SK-N-SH (cell line): ENCODE measurements at regions not wholly inside any gene's neighbourhood (a gene's known extent, or its start where the extent isn't known, plus 50 kb on each side); places are given as distances from the start of the nearest gene placed in this dataset.

Experiments
- CTCF ChIA-PET: fragments of 300-600, 350-600 bp; formaldehyde crosslinking; extraction: SDS; loops from one replicate; lab custom pipeline; 2021; lab: Yijun Ruan, JAX
- POLR2A ChIA-PET: fragments of 350-600 bp; sonication (Branson Sonifier 250); formaldehyde crosslinking; extraction: SDS; loops from one replicate; lab custom pipeline; 2020; ENCODE audit warnings: antibody characterized with exemption, inconsistent platforms; lab: Yijun Ruan, JAX
- DNase-seq: peaks from one replicate; pipeline ENCODE4 v3.0.0; 2012
- H2AFZ ChIP-seq: fragments of 200-600 bp; sonication (generic); 2 replicates; pipeline ENCODE4 v1.8.1; 2016; ENCODE audit warnings: antibody characterized with exemption, mild to moderate bottlenecking, low read depth
- H3F3A ChIP-seq: fragments of 200-600 bp; sonication (generic); replicated peaks from 2 replicates; pipeline ENCODE3; 2016; ENCODE audit warnings: antibody characterized with exemption, mild to moderate bottlenecking; ENCODE audit not compliant: insufficient read depth
- H3K27ac ChIP-seq, 2 experiments: fragments of 200-500 bp in 1 of 2; fragments of 200-600 bp in 1 of 2; sonication (Bioruptor generic) in 1 of 2; sonication (generic), shearing (Covaris generic) in 1 of 2; 2 replicates each; pipeline versions ENCODE4 v1.5.1 to v1.6.1; 2014 to 2016; ENCODE audit warnings: low read depth in 2 of 2, inconsistent platforms in 1 of 2, low read length in 1 of 2, mild to moderate bottlenecking in 1 of 2, mixed read lengths in 1 of 2
- H3K27me3 ChIP-seq: fragments of 200-600 bp; sonication (generic), shearing (Covaris generic); 2 replicates; pipeline ENCODE4 v1.6.1; 2016; ENCODE audit warnings: mixed run types; ENCODE audit not compliant: insufficient read depth
- H3K36me3 ChIP-seq, 2 experiments: fragments of 200-500 bp in 1 of 2; fragments of 200-600 bp in 1 of 2; sonication (Bioruptor generic) in 1 of 2; sonication (generic) in 1 of 2; replicated peaks in 1 of 2; 2 replicates each; pipeline versions ENCODE3 to v1.5.1; 2014 to 2016; ENCODE audit warnings: low read length in 1 of 2, mild to moderate bottlenecking in 1 of 2; ENCODE audit not compliant: insufficient read depth in 2 of 2, control insufficient read depth in 1 of 2
- H3K4me1 ChIP-seq, 2 experiments: fragments of 200-500 bp in 1 of 2; fragments of 200-600 bp in 1 of 2; sonication (Bioruptor generic) in 1 of 2; sonication (generic), shearing (Covaris generic) in 1 of 2; 2 replicates each; pipeline versions ENCODE4 v1.5.1 to v1.6.1; 2014 to 2016; ENCODE audit warnings: low read depth in 1 of 2, low read length in 1 of 2, mixed run types in 1 of 2; ENCODE audit not compliant: insufficient read depth in 2 of 2, control insufficient read depth in 1 of 2
- H3K4me2 ChIP-seq: fragments of 200-600 bp; sonication (generic), shearing (Covaris generic); 2 replicates; pipeline ENCODE4 v1.6.1; 2017; ENCODE audit warnings: mixed run types
- H3K4me3 ChIP-seq, 2 experiments: fragments of 200-500 bp in 1 of 2; fragments of 200-600 bp in 1 of 2; sonication (Bioruptor generic) in 1 of 2; sonication (generic), shearing (Covaris generic) in 1 of 2; 2 replicates each; pipeline versions ENCODE4 v1.5.1 to v1.8.1; 2014 to 2016; ENCODE audit warnings: low read depth in 2 of 2, inconsistent platforms in 1 of 2, low read length in 1 of 2, mild to moderate bottlenecking in 1 of 2, mixed read lengths in 1 of 2, moderate library complexity in 1 of 2
- H3K79me2 ChIP-seq: fragments of 200-600 bp; sonication (generic); 2 replicates; pipeline ENCODE4 v1.8.1; 2017; ENCODE audit warnings: mild to moderate bottlenecking; ENCODE audit not compliant: insufficient read depth
- H3K9ac ChIP-seq: fragments of 200-600 bp; sonication (generic); 2 replicates; pipeline ENCODE4 v1.6.1; 2017; ENCODE audit warnings: mixed run types
- H3K9me2 ChIP-seq: fragments of 200-600 bp; sonication (generic); 2 replicates; pipeline ENCODE4 v1.6.1; 2017; ENCODE audit warnings: mixed run types
- H3K9me3 ChIP-seq: fragments of 200-600 bp; sonication (generic); 2 replicates; pipeline ENCODE4 v1.6.1; 2017; ENCODE audit warnings: mixed run types, mild to moderate bottlenecking, moderate library complexity
- H4K20me1 ChIP-seq: fragments of 200-600 bp; sonication (generic); 2 replicates; pipeline ENCODE4 v1.6.1; 2017; ENCODE audit warnings: mild to moderate bottlenecking, mixed run types; ENCODE audit not compliant: insufficient read depth
- ELF1 ChIP-seq: IDR thresholded peaks from 2 replicates; pipeline ENCODE4 v1.4.0; 2012
- EP300 ChIP-seq, 2 experiments: IDR thresholded peaks; 2 replicates each; pipeline versions ENCODE4 v1.4.0 to v1.6.1; 2012; ENCODE audit warnings: borderline replicate concordance in 1 of 2, low read depth in 1 of 2, low read length in 1 of 2
- EZH2phosphoT487 ChIP-seq: fragments of 200-600 bp; sonication (generic); IDR thresholded peaks from 2 replicates; pipeline ENCODE4 v1.6.1; 2017; ENCODE audit warnings: low read depth, mixed run types, mild to moderate bottlenecking, antibody characterized with exemption, moderate library complexity, borderline replicate concordance
- FOSL2 ChIP-seq: IDR thresholded peaks from 2 replicates; pipeline ENCODE4 v1.4.0; 2012; ENCODE audit warnings: low read depth, mild to moderate bottlenecking, moderate library complexity, borderline replicate concordance
- FOXJ3 ChIP-seq: sonication (generic); formaldehyde crosslinking; IDR thresholded peaks from 2 replicates; pipeline ENCODE4 v1.5.1; 2020; ENCODE audit warnings: mild to moderate bottlenecking, missing genetic modification reagents
- FOXM1 ChIP-seq: IDR thresholded peaks from 2 replicates; pipeline ENCODE4 v1.4.0; 2012; ENCODE audit warnings: low read depth, mild to moderate bottlenecking
- GABPA ChIP-seq: IDR thresholded peaks from 2 replicates; pipeline ENCODE4 v1.4.0; 2012; ENCODE audit warnings: low read depth, mild to moderate bottlenecking
- MEF2A ChIP-seq: IDR thresholded peaks from 2 replicates; pipeline ENCODE4 v1.4.0; 2012; ENCODE audit warnings: low read depth, borderline replicate concordance
- MXI1 ChIP-seq: IDR thresholded peaks from 2 replicates; pipeline ENCODE4 v1.6.1; 2012; ENCODE audit warnings: mild to moderate bottlenecking, low read depth, low read length, improper control_type of control experiment
- RCOR1 ChIP-seq: fragments of 150-350 bp; IDR thresholded peaks from 2 replicates; pipeline ENCODE4 v1.6.1; 2017; ENCODE audit warnings: antibody characterized with exemption, low read length
- RFX5 ChIP-seq: IDR thresholded peaks from 2 replicates; pipeline ENCODE4 v1.6.1; 2012; ENCODE audit warnings: mild to moderate bottlenecking, improper control_type of control experiment, low read length
- RXRA ChIP-seq: IDR thresholded peaks from 2 replicates; pipeline ENCODE4 v1.4.0; 2012; ENCODE audit warnings: low read depth, mild to moderate bottlenecking, borderline replicate concordance
- SIN3A ChIP-seq: IDR thresholded peaks from 2 replicates; pipeline ENCODE4 v1.6.1; 2012; ENCODE audit warnings: low read depth, mild to moderate bottlenecking, low read length, moderate library complexity, borderline replicate concordance
- SMC3 ChIP-seq: IDR thresholded peaks from 2 replicates; pipeline ENCODE4 v1.6.1; 2012; ENCODE audit warnings: low read depth, low read length, improper control_type of control experiment
- TCF12 ChIP-seq: IDR thresholded peaks from 2 replicates; pipeline ENCODE4 v1.4.0; 2012
- TEAD4 ChIP-seq: IDR thresholded peaks from 2 replicates; pipeline ENCODE4 v1.4.0; 2012; ENCODE audit warnings: mild to moderate bottlenecking, borderline replicate concordance; ENCODE audit not compliant: insufficient read depth
- YY1 ChIP-seq: IDR thresholded peaks from 2 replicates; pipeline ENCODE4 v1.4.0; 2012; ENCODE audit warnings: low read depth, mild to moderate bottlenecking
- WGBS: methylation state at CpG from one replicate; pipeline ENCODE4 v1.1.6; 2017; ENCODE audit warnings: low lambda C conversion rate; 5-methylcytosine and 5-hydroxymethylcytosine counted together
- TF ChIP-seq, protein P1 (sequence below): fragments of 200-600 bp; sonication (generic); IDR thresholded peaks from 2 replicates; pipeline ENCODE4 v1.6.1; 2017; ENCODE audit warnings: antibody characterized with exemption, mild to moderate bottlenecking, moderate library complexity
- TF ChIP-seq, protein P2 (sequence below): fragments of 150-350 bp; IDR thresholded peaks from 2 replicates; pipeline ENCODE4 v1.6.1; 2017; ENCODE audit warnings: antibody characterized with exemption, low read length, low read depth, borderline replicate concordance
- TF ChIP-seq, protein P3 (sequence below): IDR thresholded peaks from 2 replicates; pipeline ENCODE4 v1.4.0; 2012; ENCODE audit warnings: low read depth, borderline replicate concordance
- TF ChIP-seq, protein P4 (sequence below): IDR thresholded peaks from 2 replicates; pipeline ENCODE4 v1.6.1; 2012; ENCODE audit warnings: mild to moderate bottlenecking, low read depth, low read length, moderate library complexity
- TF ChIP-seq, protein P5 (sequence below): fragments of 150-350 bp; IDR thresholded peaks from 2 replicates; pipeline ENCODE4 v1.6.1; 2016; ENCODE audit warnings: mild to moderate bottlenecking, low read depth, low read length

DNA sequence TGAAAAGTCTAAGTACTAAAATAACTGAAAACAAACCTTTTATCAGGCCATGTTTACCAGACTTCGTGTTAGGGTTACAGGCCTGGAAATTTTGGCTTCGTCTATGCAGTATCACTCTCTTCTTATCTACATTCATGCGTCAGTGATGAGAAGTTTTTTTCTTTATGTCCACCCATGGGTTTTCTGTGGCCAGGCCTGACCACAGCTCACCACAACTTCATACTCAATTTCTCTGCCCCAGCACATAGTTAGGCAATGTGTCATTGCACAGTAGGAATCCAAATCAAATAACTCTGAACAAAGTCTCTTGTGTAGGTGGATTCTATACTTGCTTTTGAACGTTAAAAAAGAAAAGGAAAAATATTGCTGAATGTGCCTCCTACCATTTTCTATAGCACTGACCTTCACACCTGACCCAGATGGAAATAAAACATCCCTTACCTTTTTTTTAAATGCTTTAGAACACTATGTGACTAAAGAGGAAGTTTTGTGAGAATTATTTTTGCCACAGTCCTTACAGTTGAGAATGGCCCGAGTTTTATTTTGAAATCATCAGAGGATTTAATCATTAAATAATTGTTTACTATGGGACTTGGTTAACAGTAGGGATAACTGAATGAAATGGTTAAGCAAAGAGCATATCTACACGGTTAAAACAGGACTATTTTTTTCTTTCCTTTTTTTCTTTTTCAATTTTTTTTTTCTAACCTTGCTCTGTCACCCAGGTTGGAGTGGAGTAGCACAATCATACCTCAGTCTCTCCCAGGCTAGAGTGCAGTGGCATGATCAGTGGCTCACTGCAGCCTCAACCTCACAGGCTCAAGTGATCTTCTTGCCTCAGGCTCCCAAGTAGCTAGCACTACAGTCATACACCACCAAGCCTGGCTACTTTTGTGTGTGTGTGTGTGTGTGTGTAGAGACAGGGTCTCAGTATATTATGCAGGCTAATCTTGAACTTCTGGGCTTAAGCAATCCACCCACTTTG lies 1247.0 kb upstream of the ACO1 start:
- Histone ChIP-seq H3K79me2 (no peaks in the 10 kb centered on the region), H3K4me1 (0 out of 4 replicates have a peak, but pooled peaks cover 0 to 3% of the 10 kb centered on the region in 2 experiments), H3K4me2 (no peak overlapping the region), H3K4me3 (no peak overlapping the region), H3K9me3 (no peaks in the 10 kb centered on the region), H4K20me1 (no peaks in the 10 kb centered on the region), H3K9ac (no peak overlapping the region), H3K9me2 (no peaks in the 10 kb centered on the region), H3K27ac (peak overlapping the region in 1 of 2 experiments; percentile 48; a peak in 2 of 4 replicates), H3K27me3 (no peaks in the 10 kb centered on the region), H3F3A (peaks cover 8% of the 10 kb centered on the region), H2AFZ (no peak overlapping the region), H3K36me3 (no peaks in the 10 kb centered on the region)
- no peak for DNase-seq
- POLR2A ChIA-PET: no interaction called here
- 24% methylated on average over 6 of the region's 6 CpGs for WGBS
- CTCF ChIA-PET: no interaction called here
- TF ChIP-seq, protein P1, sequence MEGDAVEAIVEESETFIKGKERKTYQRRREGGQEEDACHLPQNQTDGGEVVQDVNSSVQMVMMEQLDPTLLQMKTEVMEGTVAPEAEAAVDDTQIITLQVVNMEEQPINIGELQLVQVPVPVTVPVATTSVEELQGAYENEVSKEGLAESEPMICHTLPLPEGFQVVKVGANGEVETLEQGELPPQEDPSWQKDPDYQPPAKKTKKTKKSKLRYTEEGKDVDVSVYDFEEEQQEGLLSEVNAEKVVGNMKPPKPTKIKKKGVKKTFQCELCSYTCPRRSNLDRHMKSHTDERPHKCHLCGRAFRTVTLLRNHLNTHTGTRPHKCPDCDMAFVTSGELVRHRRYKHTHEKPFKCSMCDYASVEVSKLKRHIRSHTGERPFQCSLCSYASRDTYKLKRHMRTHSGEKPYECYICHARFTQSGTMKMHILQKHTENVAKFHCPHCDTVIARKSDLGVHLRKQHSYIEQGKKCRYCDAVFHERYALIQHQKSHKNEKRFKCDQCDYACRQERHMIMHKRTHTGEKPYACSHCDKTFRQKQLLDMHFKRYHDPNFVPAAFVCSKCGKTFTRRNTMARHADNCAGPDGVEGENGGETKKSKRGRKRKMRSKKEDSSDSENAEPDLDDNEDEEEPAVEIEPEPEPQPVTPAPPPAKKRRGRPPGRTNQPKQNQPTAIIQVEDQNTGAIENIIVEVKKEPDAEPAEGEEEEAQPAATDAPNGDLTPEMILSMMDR: no peak
- TF ChIP-seq TCF12 (peak; percentile 76), SMC3 (no peak), MEF2A (no peak; the same call in 1 of the 2 replicates), FOSL2 (peak; percentile 83), GABPA (no peak), FOXJ3 (CRISPR knock-in tag) (no peak), TEAD4 (peak; percentile 75), FOXM1 (no peak), ELF1 (no peak), RFX5 (no peak), YY1 (no peak), EP300 (IDR thresholded peaks at IDR 0.05; ENCODE audit: borderline replicate concordance in 1 of 2, low read depth in 1 of 2, low read length in 1 of 2) (peak in 1 of 2 experiments; percentile 53; a peak in 1 of 4 replicates), SIN3A (no peak), RXRA (no peak), MXI1 (no peak), RCOR1 (no peak), EZH2phosphoT487 (no peak)
- TF ChIP-seq, protein P2, sequence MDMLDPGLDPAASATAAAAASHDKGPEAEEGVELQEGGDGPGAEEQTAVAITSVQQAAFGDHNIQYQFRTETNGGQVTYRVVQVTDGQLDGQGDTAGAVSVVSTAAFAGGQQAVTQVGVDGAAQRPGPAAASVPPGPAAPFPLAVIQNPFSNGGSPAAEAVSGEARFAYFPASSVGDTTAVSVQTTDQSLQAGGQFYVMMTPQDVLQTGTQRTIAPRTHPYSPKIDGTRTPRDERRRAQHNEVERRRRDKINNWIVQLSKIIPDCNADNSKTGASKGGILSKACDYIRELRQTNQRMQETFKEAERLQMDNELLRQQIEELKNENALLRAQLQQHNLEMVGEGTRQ: no peak
- TF ChIP-seq, protein P3, sequence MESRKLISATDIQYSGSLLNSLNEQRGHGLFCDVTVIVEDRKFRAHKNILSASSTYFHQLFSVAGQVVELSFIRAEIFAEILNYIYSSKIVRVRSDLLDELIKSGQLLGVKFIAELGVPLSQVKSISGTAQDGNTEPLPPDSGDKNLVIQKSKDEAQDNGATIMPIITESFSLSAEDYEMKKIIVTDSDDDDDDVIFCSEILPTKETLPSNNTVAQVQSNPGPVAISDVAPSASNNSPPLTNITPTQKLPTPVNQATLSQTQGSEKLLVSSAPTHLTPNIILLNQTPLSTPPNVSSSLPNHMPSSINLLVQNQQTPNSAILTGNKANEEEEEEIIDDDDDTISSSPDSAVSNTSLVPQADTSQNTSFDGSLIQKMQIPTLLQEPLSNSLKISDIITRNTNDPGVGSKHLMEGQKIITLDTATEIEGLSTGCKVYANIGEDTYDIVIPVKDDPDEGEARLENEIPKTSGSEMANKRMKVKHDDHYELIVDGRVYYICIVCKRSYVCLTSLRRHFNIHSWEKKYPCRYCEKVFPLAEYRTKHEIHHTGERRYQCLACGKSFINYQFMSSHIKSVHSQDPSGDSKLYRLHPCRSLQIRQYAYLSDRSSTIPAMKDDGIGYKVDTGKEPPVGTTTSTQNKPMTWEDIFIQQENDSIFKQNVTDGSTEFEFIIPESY: no peak
- TF ChIP-seq, protein P4, sequence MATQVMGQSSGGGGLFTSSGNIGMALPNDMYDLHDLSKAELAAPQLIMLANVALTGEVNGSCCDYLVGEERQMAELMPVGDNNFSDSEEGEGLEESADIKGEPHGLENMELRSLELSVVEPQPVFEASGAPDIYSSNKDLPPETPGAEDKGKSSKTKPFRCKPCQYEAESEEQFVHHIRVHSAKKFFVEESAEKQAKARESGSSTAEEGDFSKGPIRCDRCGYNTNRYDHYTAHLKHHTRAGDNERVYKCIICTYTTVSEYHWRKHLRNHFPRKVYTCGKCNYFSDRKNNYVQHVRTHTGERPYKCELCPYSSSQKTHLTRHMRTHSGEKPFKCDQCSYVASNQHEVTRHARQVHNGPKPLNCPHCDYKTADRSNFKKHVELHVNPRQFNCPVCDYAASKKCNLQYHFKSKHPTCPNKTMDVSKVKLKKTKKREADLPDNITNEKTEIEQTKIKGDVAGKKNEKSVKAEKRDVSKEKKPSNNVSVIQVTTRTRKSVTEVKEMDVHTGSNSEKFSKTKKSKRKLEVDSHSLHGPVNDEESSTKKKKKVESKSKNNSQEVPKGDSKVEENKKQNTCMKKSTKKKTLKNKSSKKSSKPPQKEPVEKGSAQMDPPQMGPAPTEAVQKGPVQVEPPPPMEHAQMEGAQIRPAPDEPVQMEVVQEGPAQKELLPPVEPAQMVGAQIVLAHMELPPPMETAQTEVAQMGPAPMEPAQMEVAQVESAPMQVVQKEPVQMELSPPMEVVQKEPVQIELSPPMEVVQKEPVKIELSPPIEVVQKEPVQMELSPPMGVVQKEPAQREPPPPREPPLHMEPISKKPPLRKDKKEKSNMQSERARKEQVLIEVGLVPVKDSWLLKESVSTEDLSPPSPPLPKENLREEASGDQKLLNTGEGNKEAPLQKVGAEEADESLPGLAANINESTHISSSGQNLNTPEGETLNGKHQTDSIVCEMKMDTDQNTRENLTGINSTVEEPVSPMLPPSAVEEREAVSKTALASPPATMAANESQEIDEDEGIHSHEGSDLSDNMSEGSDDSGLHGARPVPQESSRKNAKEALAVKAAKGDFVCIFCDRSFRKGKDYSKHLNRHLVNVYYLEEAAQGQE: no peak
- TF ChIP-seq, protein P5, sequence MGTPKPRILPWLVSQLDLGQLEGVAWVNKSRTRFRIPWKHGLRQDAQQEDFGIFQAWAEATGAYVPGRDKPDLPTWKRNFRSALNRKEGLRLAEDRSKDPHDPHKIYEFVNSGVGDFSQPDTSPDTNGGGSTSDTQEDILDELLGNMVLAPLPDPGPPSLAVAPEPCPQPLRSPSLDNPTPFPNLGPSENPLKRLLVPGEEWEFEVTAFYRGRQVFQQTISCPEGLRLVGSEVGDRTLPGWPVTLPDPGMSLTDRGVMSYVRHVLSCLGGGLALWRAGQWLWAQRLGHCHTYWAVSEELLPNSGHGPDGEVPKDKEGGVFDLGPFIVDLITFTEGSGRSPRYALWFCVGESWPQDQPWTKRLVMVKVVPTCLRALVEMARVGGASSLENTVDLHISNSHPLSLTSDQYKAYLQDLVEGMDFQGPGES: no peak
